ENCODE measurements at regions not wholly inside any gene's neighbourhood (a gene's known extent, or its start where the extent isn't known, plus 50 kb on each side); places are given as distances from the start of the nearest gene placed in this dataset.
A peak's percentile ranks its signal among the peaks of the same experiment; 100 is the strongest.

- DNase-seq (ENCODE audit: low spot score) = no peak
- TF ChIP-seq CTCF (IDR thresholded peaks at IDR 0.05) = peak; percentile 90
Measured at GRCh38 chr1:65059930-65060538, 88.0 kb upstream of the AK4 start.

GRCh38 chr1:65062339-65062738 is 85.7 kb upstream of the AK4 start:
- TF ChIP-seq CTCF (IDR thresholded peaks at IDR 0.05) = no peak
- Mint-ChIP-seq H3K27ac (ENCODE audit: unreplicated experiment) (no peak overlapping the region), H3K4me1 (ENCODE audit: low read depth) (peaks cover 30% of the 10 kb centered on the region), H3K27me3 (ENCODE audit: low read depth) (no peaks in the 10 kb centered on the region), H3K9me3 (ENCODE audit: low read depth) (no peaks in the 10 kb centered on the region), H3K4me3 (ENCODE audit: unreplicated experiment) (no peak overlapping the region), H3K36me3 (ENCODE audit: low read depth) (peaks cover 7% of the 10 kb centered on the region)
- no peak for DNase-seq (ENCODE audit: low spot score)

More at GRCh38 chr1:65059930-65060538, 88.0 kb upstream of the AK4 start:
- H3K27me3 Mint-ChIP-seq (ENCODE audit: low read depth) = no peaks in the 10 kb centered on the region
- no peak overlapping the region for H3K27ac Mint-ChIP-seq (ENCODE audit: unreplicated experiment)
- peaks cover 18% of the 10 kb centered on the region for H3K4me1 Mint-ChIP-seq (ENCODE audit: low read depth)
- no peaks in the 10 kb centered on the region for H3K9me3 Mint-ChIP-seq (ENCODE audit: low read depth)
- peaks cover 16% of the 10 kb centered on the region for H3K36me3 Mint-ChIP-seq (ENCODE audit: low read depth)
- H3K4me3 Mint-ChIP-seq (ENCODE audit: unreplicated experiment) = no peak overlapping the region

GRCh38 chr1:65063025-65063424 is 85.0 kb upstream of the AK4 start:
- H3K4me1 Mint-ChIP-seq (ENCODE audit: low read depth) = peaks cover 30% of the 10 kb centered on the region
- TF ChIP-seq CTCF (IDR thresholded peaks at IDR 0.05) = peak; percentile 68
- peaks cover 4% of the 10 kb centered on the region for H3K36me3 Mint-ChIP-seq (ENCODE audit: low read depth)
- no peaks in the 10 kb centered on the region for H3K27me3 Mint-ChIP-seq (ENCODE audit: low read depth)
- no peak for DNase-seq (ENCODE audit: low spot score)
- no peak overlapping the region for H3K27ac Mint-ChIP-seq (ENCODE audit: unreplicated experiment)
- no peak overlapping the region for H3K4me3 Mint-ChIP-seq (ENCODE audit: unreplicated experiment)
- H3K9me3 Mint-ChIP-seq (ENCODE audit: low read depth) = no peaks in the 10 kb centered on the region

- no peaks in the 10 kb centered on the region for H3K36me3 Mint-ChIP-seq (ENCODE audit: low read depth)
- H3K27ac Mint-ChIP-seq (ENCODE audit: unreplicated experiment) = peak overlapping the region; percentile 13
- no peaks in the 10 kb centered on the region for H3K27me3 Mint-ChIP-seq (ENCODE audit: low read depth)
- no peaks in the 10 kb centered on the region for H3K9me3 Mint-ChIP-seq (ENCODE audit: low read depth)
- no peak for TF ChIP-seq CTCF (IDR thresholded peaks at IDR 0.05)
- DNase-seq (ENCODE audit: low spot score) = no peak
- H3K4me3 Mint-ChIP-seq (ENCODE audit: unreplicated experiment) = peak overlapping the region; percentile 80
- peaks cover 43% of the 10 kb centered on the region for H3K4me1 Mint-ChIP-seq (ENCODE audit: low read depth)
Measured at GRCh38 chr1:65064981-65065380, 83.0 kb upstream of the AK4 start.

- H3K27ac Mint-ChIP-seq (ENCODE audit: unreplicated experiment) = peak overlapping the region; percentile 62
- peaks cover 1% of the 10 kb centered on the region for H3K27me3 Mint-ChIP-seq (ENCODE audit: low read depth)
- H3K4me3 Mint-ChIP-seq (ENCODE audit: unreplicated experiment) = peak overlapping the region; percentile 80
- H3K4me1 Mint-ChIP-seq (ENCODE audit: low read depth) = peaks cover 38% of the 10 kb centered on the region
- H3K36me3 Mint-ChIP-seq (ENCODE audit: low read depth) = no peaks in the 10 kb centered on the region
- TF ChIP-seq CTCF (IDR thresholded peaks at IDR 0.05) = no peak
- no peaks in the 10 kb centered on the region for H3K9me3 Mint-ChIP-seq (ENCODE audit: low read depth)
- DNase-seq (ENCODE audit: low spot score) = no peak
Measured at GRCh38 chr1:65065524-65066418, 82.2 kb upstream of the AK4 start.
